K562 (cell line): ENCODE measurements at regions not wholly inside any gene's neighbourhood (a gene's known extent, or its start where the extent isn't known, plus 50 kb on each side); places are given as distances from the start of the nearest gene placed in this dataset.

Experiments used
- ATAC-seq: fragments of 200-7000 bp; cut with Tn5 transposase; 3 replicates; pipeline ENCODE4 v1.9.1; 2020; ENCODE audit warnings: moderate library complexity
- BruUV-seq: library from RNA; stranded (reverse); fragments of 400-500 nt; replicated peaks from 2 replicates; lab custom pipeline; 2021; lab: Mats Ljungman, UMichigan
- CTCF ChIA-PET: fragments of 300-600 bp; formaldehyde crosslinking; extraction: SDS; loops from one replicate; lab custom pipeline; 2021; ENCODE audit warnings: low intra/inter-chr PET ratio; lab: Yijun Ruan, JAX
- POLR2A ChIA-PET: fragments of 300-600, 350-650 bp; sonication (Branson Sonifier 250); formaldehyde crosslinking; extraction: SDS; loops from one replicate; lab custom pipeline; 2021; ENCODE audit warnings: antibody characterized with exemption, inconsistent platforms; lab: Yijun Ruan, JAX
- DNase-seq, 4 experiments: peaks; one replicate each; pipeline versions ENCODE4 v3.0.0 to v3.0.0-alpha.2; 2011 to 2018; ENCODE audit warnings: low spot score in 3 of 4, mixed read lengths in 3 of 4; ENCODE audit errors: extremely low read depth in 1 of 4
- FAIRE-seq: peaks from 2 replicates; lab custom pipeline; 2011; peaks lifted over from hg19 to GRCh38; lab: Jason Lieb, UNC
- H2AFZ ChIP-seq: 2 replicates; pipeline ENCODE4 v1.6.0; 2011; ENCODE audit warnings: low read depth, low read length, control low read depth, inconsistent platforms
- H3K27ac ChIP-seq: fragments of 200-600 bp; 3 replicates; pipeline ENCODE4 v1.8.0; 2011; ENCODE audit warnings: low read depth, mild to moderate bottlenecking, control low read depth, inconsistent platforms, low read length, moderate library complexity, mixed read lengths; ENCODE audit errors: extremely low read depth
- H3K27me3 ChIP-seq, 2 experiments: fragments of 300-600 bp in 1 of 2; 2 replicates in 1 of 2; 3 replicates in 1 of 2; pipeline versions ENCODE4 v1.6.0 to v1.8.0; 2011; ENCODE audit warnings: inconsistent platforms in 2 of 2, low read length in 2 of 2, mild to moderate bottlenecking in 1 of 2, mixed read lengths in 1 of 2, moderate library complexity in 1 of 2; ENCODE audit not compliant: control insufficient read depth in 2 of 2, insufficient read depth in 2 of 2
- H3K36me3 ChIP-seq: fragments of 300-600 bp; 3 replicates; pipeline ENCODE4 v1.8.0; 2011; ENCODE audit warnings: mild to moderate bottlenecking, low read length, inconsistent platforms; ENCODE audit not compliant: control insufficient read depth, insufficient read depth
- H3K4me1 ChIP-seq, 2 experiments: fragments of 200-600 bp in 1 of 2; replicated peaks in 1 of 2; 2 replicates in 1 of 2; 3 replicates in 1 of 2; pipeline versions ENCODE4 v1.5.1 to v1.8.0; 2011; ENCODE audit warnings: inconsistent platforms in 2 of 2, low read length in 2 of 2, mild to moderate bottlenecking in 1 of 2, mixed read lengths in 1 of 2, moderate library complexity in 1 of 2; ENCODE audit not compliant: control insufficient read depth in 2 of 2, insufficient read depth in 2 of 2
- H3K4me2 ChIP-seq: 2 replicates; pipeline ENCODE4 v1.6.1; 2011; ENCODE audit warnings: low read length, control low read depth, inconsistent platforms, mixed read lengths; ENCODE audit not compliant: insufficient read depth
- H3K4me3 ChIP-seq: fragments of 200-600 bp; sonication (generic), shearing (Covaris generic); 2 replicates; pipeline ENCODE4 v1.5.1; 2016; ENCODE audit warnings: control low read depth, inconsistent platforms
- H3K79me2 ChIP-seq: fragments of 200-600 bp; 3 replicates; pipeline ENCODE4 v1.8.0; 2011; ENCODE audit warnings: low read length, inconsistent platforms; ENCODE audit not compliant: control insufficient read depth, insufficient read depth
- H3K9ac ChIP-seq, 2 experiments: 2 replicates each; pipeline versions ENCODE4 v1.6.0 to v1.6.1; 2011; ENCODE audit warnings: low read depth in 2 of 2, low read length in 2 of 2, control low read depth in 1 of 2, inconsistent platforms in 1 of 2, mild to moderate bottlenecking in 1 of 2, mixed read lengths in 1 of 2; ENCODE audit not compliant: insufficient read depth in 1 of 2
- H3K9me1 ChIP-seq: one replicate; pipeline ENCODE4 v1.6.0; 2011; ENCODE audit warnings: inconsistent platforms, mild to moderate bottlenecking, low read length, moderate library complexity; ENCODE audit not compliant: control insufficient read depth, insufficient read depth
- H3K9me3 ChIP-seq: replicated peaks from 2 replicates; pipeline ENCODE4 v1.5.1; 2011; ENCODE audit warnings: low read depth, low read length, inconsistent platforms; ENCODE audit not compliant: control insufficient read depth, insufficient read depth
- H4K20me1 ChIP-seq: replicated peaks from 2 replicates; pipeline ENCODE4 v1.6.1; 2011; ENCODE audit warnings: low read length, inconsistent platforms, mixed read lengths; ENCODE audit not compliant: control insufficient read depth, insufficient read depth
- JUN ChIP-seq, 2 experiments: sonication (generic) in 1 of 2; formaldehyde crosslinking in 1 of 2; IDR thresholded peaks; 2 replicates each; pipeline versions ENCODE4 v1.6.1 to v1.8.0; 2012 to 2022; ENCODE audit warnings: borderline replicate concordance in 2 of 2, mild to moderate bottlenecking in 2 of 2, improper control_type of control experiment in 1 of 2, low read depth in 1 of 2, low read length in 1 of 2, missing genetic modification reagents in 1 of 2
- PCBP2 ChIP-seq: fragments of 200-400 bp; formaldehyde crosslinking; IDR thresholded peaks from 2 replicates; pipeline ENCODE4 v1.6.1; 2018; ENCODE audit warnings: low read length, low read depth, mild to moderate bottlenecking, moderate library complexity; ENCODE audit not compliant: poor library complexity, severe bottlenecking
- PHF21A ChIP-seq: fragments of 450-650 bp; IDR thresholded peaks from 2 replicates; pipeline ENCODE4 v1.6.1; 2017; ENCODE audit warnings: low read depth, borderline replicate concordance
- RUNX1 ChIP-seq: sonication (generic); IDR thresholded peaks from 2 replicates; pipeline ENCODE4 v1.6.1; 2016; ENCODE audit warnings: antibody characterized with exemption, low read depth
- SMAD3 ChIP-seq: fragments of 450-650 bp; formaldehyde crosslinking; conservative IDR thresholded peaks from 2 replicates; pipeline ENCODE4 v1.4.0; 2020; ENCODE audit warnings: mild to moderate bottlenecking
- TBP ChIP-seq: optimal IDR thresholded peaks from 2 replicates; pipeline ENCODE3; 2011; ENCODE audit warnings: low read depth, low read length, improper control_type of control experiment
- TEAD4 ChIP-seq, 2 experiments: sonication (generic) in 1 of 2; formaldehyde crosslinking in 1 of 2; IDR thresholded peaks; 2 replicates each; pipeline versions ENCODE4 v1.6.1 to v1.8.0; 2012 to 2022; ENCODE audit warnings: borderline replicate concordance in 1 of 2, inconsistent platforms in 1 of 2, low read length in 1 of 2, mild to moderate bottlenecking in 1 of 2, missing genetic modification reagents in 1 of 2
- ZBTB17 ChIP-seq: fragments of 450-650 bp; formaldehyde crosslinking; IDR thresholded peaks from 2 replicates; pipeline ENCODE4 v1.4.0; 2020; ENCODE audit warnings: mild to moderate bottlenecking
- ZFP36 ChIP-seq: fragments of 150-350 bp; IDR thresholded peaks from 2 replicates; pipeline ENCODE4 v1.6.1; 2018; ENCODE audit warnings: low read length, low read depth; ENCODE audit not compliant: partially characterized antibody
- ZNF583 ChIP-seq: fragments of 250-450 bp; sonication (Bioruptor Pico); IDR thresholded peaks from 2 replicates; pipeline ENCODE4 v1.4.0; 2020
- ZNF75A ChIP-seq: fragments of 450-650 bp; formaldehyde crosslinking; IDR thresholded peaks from 2 replicates; pipeline ENCODE4 v1.4.0; 2020; ENCODE audit warnings: mild to moderate bottlenecking
- ZNF77 ChIP-seq: fragments of 250-450 bp; sonication (Bioruptor Pico); IDR thresholded peaks from 2 replicates; pipeline ENCODE4 v1.5.0; 2020
- WGBS: fragments of 100-300 bp; shearing (Covaris generic); methylation state at CpG from one replicate; pipeline ENCODE4 v1.1.6; 2016; ENCODE audit warnings: low coverage, mixed read lengths; ENCODE audit not compliant: insufficient coverage; ENCODE audit errors: missing lambda C conversion rate; 5-methylcytosine and 5-hydroxymethylcytosine counted together
- in situ Hi-C: fragments of 300-500 bp; cut with MboI; formaldehyde crosslinking; loops from 4 replicates; pipeline ENCODE4 v1.15.0; 2018; ENCODE audit warnings: inconsistent platforms, mixed read lengths
- intact Hi-C: fragments of 100-400 bp; cut with micrococcal nuclease; formaldehyde crosslinking; loops from 2 replicates; pipeline ENCODE4 v1.14.2; 2022
- TF ChIP-seq, protein P1 (sequence below): sonication (generic); formaldehyde crosslinking; IDR thresholded peaks from 2 replicates; pipeline ENCODE4 v1.9.0; 2022; ENCODE audit warnings: mild to moderate bottlenecking, missing genetic modification reagents

DNA sequence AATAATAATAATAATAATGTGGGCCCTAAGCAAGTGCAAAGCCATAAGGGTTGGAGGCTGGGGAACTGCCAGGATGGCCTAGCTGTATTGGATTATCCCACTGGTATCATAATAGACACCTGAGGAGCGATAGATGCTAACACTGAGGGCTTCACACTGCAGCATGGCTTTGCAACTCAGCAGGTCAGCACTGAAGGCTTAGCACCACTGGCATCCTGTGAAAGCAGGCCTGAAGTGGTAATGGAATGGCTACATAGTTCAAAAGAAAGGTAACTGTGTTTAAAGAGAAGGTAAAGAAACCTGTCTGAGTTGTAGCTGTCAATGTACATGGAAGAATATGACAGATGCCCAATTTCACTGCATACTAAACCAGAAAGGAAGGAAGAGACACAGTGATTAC lies 359.0 kb downstream of the OSTF1 start:
- FAIRE-seq (no peak), ATAC-seq (no peak), DNase-seq (no peak)
- CTCF ChIA-PET = no interaction called here
- intact Hi-C loops = no loop called here
- H2AFZ ChIP-seq = no peak overlapping the region
- H3K27me3 ChIP-seq = no peaks in the 10 kb centered on the region
- no peaks in the 10 kb centered on the region for H3K79me2 ChIP-seq
- no peaks in the 10 kb centered on the region for H3K36me3 ChIP-seq
- no TSS peak for BruUV-seq
- no peak overlapping the region for H3K9ac ChIP-seq
- no peaks in the 10 kb centered on the region for H3K9me1 ChIP-seq
- no peak overlapping the region for H3K4me2 ChIP-seq
- H4K20me1 ChIP-seq = no peaks in the 10 kb centered on the region
- WGBS = 0% methylated on average over 1 of the region's 1 CpG
- no peaks in the 10 kb centered on the region for H3K9me3 ChIP-seq
- POLR2A ChIA-PET = no interaction called here
- no peak overlapping the region for H3K4me3 ChIP-seq
- in situ Hi-C loops = no loop called here
- no peaks in the 10 kb centered on the region for H3K4me1 ChIP-seq
- H3K27ac ChIP-seq = no peak overlapping the region
- TF ChIP-seq ZFP36 = no peak
- TF ChIP-seq ZBTB17 (CRISPR knock-in tag) = no peak
- no peak for TF ChIP-seq PCBP2
- TF ChIP-seq, protein P1, sequence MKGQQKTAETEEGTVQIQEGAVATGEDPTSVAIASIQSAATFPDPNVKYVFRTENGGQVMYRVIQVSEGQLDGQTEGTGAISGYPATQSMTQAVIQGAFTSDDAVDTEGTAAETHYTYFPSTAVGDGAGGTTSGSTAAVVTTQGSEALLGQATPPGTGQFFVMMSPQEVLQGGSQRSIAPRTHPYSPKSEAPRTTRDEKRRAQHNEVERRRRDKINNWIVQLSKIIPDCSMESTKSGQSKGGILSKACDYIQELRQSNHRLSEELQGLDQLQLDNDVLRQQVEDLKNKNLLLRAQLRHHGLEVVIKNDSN = no peak
- no peak for TF ChIP-seq PHF21A
- no peak for TF ChIP-seq SMAD3 (CRISPR knock-in tag)
- no peak for TF ChIP-seq TEAD4 (IDR thresholded peaks at IDR 0.05; ENCODE audit: low read length)
- no peak for TF ChIP-seq TEAD4 (CRISPR knock-in tag; IDR thresholded peaks at IDR 0.05; ENCODE audit: borderline replicate concordance)
- TF ChIP-seq RUNX1 = no peak
- no peak for TF ChIP-seq ZNF75A (CRISPR knock-in tag)
- TF ChIP-seq TBP = no peak
- no peak for TF ChIP-seq JUN (IDR thresholded peaks at IDR 0.05; ENCODE audit: borderline replicate concordance, low read depth, low read length)
- TF ChIP-seq JUN (CRISPR knock-in tag; IDR thresholded peaks at IDR 0.05; ENCODE audit: borderline replicate concordance) = no peak
- TF ChIP-seq ZNF583 = no peak
- no peak for TF ChIP-seq ZNF77 (CRISPR knock-in tag)
